ENCODE measurements at regions not wholly inside any gene's neighbourhood (a gene's known extent, or its start where the extent isn't known, plus 50 kb on each side); places are given as distances from the start of the nearest gene placed in this dataset.

DNA sequence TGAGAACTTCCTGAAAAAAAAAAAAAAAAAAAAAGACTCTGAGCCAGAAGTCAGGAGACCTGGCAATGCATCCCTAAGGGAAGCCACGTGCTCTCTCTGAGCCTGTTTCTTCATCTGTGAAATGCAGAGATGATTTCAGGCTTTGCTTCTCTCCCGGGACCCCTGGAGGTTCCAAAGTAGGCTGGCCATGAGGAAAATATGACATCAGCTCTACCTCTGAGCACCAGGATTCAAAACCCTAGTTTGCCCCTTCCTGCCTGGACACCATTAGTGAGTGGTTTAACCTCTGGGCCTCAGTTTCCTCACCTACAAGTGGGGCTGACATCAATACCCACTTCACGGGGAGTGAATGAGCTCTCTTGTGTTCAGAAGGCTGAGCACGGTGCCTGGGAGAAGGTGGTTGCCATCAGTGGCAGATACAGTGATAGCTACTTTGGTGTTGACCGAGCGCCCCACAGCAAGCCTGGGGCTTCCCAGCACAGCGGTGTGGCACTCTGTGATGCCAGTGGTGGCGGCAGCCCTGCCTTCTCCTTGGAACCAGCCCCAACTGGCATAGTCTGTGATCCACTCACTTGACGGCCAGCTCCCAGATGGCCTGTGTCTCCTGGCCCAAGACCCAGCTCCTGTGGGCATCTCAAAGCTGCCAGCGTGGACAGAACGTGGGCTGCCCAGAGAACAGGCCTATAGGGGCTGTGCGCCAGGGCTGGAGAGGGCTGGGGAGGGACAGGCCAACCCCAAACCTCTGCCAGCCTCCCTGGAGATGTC, 153.1 kb upstream of the UNC5B start:
- DNase-seq (ENCODE audit: low spot score in 2 of 2): no peak
- Histone ChIP-seq H3K36me3 (replicated peaks) (no peaks in the 10 kb centered on the region), H3K4me1 (no peaks in the 10 kb centered on the region), H3K4me3 (no peak overlapping the region), H3K27me3 (ENCODE audit: low read depth) (no peaks in the 10 kb centered on the region), H3K9me3 (no peaks in the 10 kb centered on the region)
- in situ Hi-C loops (cut with MboI; ENCODE audit: low sequenced_read_pairs): no loop called here

DNA sequence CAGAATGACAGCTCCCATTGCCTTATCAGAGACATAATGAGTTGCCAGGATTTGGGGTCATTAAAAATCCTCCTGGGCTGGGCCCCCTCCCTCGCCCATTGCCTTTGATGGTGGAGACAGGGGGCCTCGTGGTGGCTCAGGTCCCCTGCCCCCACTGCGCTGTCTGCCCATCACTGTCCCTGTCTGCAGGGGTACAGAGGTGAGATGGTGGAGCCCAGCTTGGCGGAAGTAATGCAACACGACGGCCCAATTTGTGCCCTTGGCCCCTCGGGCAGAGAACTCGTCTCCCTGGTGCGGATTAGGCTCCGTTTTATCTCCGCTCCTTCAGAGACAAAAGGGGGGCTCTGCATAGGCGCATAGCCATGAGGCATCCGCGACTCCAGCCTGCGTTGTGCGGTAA, 152.4 kb upstream of the UNC5B start:
- in situ Hi-C loops (cut with MboI; ENCODE audit: low sequenced_read_pairs): no loop called here

GRCh38 chr10:71060476-71061426, 151.6 kb upstream of the UNC5B start:
- Histone ChIP-seq H3K36me3 (replicated peaks) (no peaks in the 10 kb centered on the region), H3K4me1 (no peaks in the 10 kb centered on the region), H3K9me3 (no peaks in the 10 kb centered on the region), H3K4me3 (no peak overlapping the region), H3K27me3 (ENCODE audit: low read depth) (no peaks in the 10 kb centered on the region)
- no peak for DNase-seq (ENCODE audit: low spot score in 2 of 2)
- in situ Hi-C loops (cut with MboI; ENCODE audit: low sequenced_read_pairs): no loop called here

More for the DNA sequence above, 152.4 kb upstream of the UNC5B start:
- H3K36me3 ChIP-seq (replicated peaks): no peaks in the 10 kb centered on the region
- DNase-seq (ENCODE audit: low spot score in 2 of 2): no peak
- no peak overlapping the region for H3K4me3 ChIP-seq
- H3K9me3 ChIP-seq: no peaks in the 10 kb centered on the region
- H3K27me3 ChIP-seq (ENCODE audit: low read depth): no peaks in the 10 kb centered on the region
- no peaks in the 10 kb centered on the region for H3K4me1 ChIP-seq

DNA sequence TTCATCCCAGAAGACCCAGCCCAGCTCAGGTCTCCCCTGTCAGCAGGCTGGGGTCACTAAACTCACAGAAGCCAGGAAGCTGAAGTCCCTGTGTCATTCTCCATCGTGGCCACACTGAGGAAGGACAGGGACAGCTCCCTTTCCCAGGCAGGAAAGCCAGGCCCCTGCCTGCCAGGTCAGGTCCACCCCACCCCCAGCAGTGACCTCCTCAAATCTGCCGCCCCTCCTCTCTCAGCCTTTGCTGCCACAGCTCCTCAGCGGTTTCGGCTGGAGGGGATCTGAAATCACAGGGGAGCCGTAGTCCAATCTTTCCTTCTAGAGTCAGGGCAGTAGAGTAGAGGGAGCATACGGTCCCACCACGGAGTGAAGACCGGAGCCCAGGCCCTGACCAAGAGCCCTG, 150.9 kb upstream of the UNC5B start:
- H3K36me3 ChIP-seq (replicated peaks): no peaks in the 10 kb centered on the region
- DNase-seq (ENCODE audit: low spot score in 2 of 2): no peak
- H3K4me1 ChIP-seq: no peaks in the 10 kb centered on the region
- H3K4me3 ChIP-seq: no peak overlapping the region
- in situ Hi-C loops (cut with MboI; ENCODE audit: low sequenced_read_pairs): no loop called here
- no peaks in the 10 kb centered on the region for H3K27me3 ChIP-seq (ENCODE audit: low read depth)
- no peaks in the 10 kb centered on the region for H3K9me3 ChIP-seq

DNA sequence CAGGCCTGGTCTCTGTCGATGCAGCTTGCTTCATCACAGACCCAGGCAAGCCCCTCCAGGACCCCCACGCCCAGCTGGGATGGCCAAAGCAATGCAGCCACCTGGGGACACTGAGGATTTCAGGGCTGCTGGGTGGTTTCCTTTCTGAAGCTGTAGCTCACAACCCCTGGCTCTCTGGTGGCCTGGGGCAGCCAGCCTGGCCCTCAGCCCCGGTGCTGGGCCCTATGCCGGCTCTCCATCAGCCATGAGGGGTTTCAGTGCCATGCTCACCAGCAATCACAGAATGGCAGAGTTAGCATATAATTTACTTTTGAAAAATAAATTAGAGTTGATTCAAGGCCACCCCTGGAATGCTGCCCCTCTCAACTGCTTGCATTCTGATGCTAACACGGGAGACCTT, 150.2 kb upstream of the UNC5B start:
- H3K9me3 ChIP-seq: no peaks in the 10 kb centered on the region
- H3K27me3 ChIP-seq (ENCODE audit: low read depth): no peaks in the 10 kb centered on the region
- in situ Hi-C loops (cut with MboI; ENCODE audit: low sequenced_read_pairs): no loop called here
- H3K4me3 ChIP-seq: no peak overlapping the region
- DNase-seq (ENCODE audit: low spot score in 2 of 2): no peak
- no peaks in the 10 kb centered on the region for H3K4me1 ChIP-seq
- no peaks in the 10 kb centered on the region for H3K36me3 ChIP-seq (replicated peaks)

- no peaks in the 10 kb centered on the region for H3K36me3 ChIP-seq (replicated peaks)
- H3K27me3 ChIP-seq (ENCODE audit: low read depth): no peaks in the 10 kb centered on the region
- in situ Hi-C loops (cut with MboI; ENCODE audit: low sequenced_read_pairs): no loop called here
- no peak for DNase-seq (ENCODE audit: low spot score in 2 of 2)
- H3K4me3 ChIP-seq: no peak overlapping the region
- H3K9me3 ChIP-seq: no peaks in the 10 kb centered on the region
- no peaks in the 10 kb centered on the region for H3K4me1 ChIP-seq
Measured at GRCh38 chr10:71063401-71063800, 149.0 kb upstream of the UNC5B start.

DNA sequence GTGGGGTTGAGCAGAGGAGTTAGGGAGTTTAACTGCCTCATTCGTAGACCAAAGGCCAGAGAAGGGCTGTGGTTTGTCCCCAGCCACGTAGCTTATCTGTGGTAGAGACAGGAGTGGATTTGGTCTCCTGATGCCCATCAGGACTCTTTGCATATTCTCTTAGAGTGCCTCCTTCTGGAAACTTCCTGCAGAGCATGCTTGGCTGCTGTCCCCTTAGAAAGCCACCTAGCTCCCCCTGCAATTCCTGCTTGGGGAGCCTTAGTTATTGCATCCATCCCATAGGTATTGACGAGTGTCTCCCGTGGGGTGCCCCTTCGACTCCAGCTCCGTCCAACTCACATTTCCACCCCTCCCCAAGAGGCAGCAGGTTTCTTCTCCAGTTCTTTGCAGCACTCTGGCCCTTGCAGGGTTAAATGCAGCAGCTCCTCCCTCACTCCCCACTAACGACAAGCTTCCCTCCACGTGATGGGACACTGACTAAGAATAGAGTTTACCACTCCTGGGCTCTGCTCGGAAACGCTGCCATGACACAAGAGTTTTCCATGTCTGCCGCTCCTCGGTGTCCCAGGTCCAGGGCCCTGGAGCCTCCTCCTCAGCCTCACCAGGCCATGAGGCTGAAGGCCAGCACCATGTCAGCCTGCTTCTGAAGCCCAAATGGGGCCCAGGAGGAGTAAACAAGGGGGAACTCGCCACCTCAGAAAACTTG, 147.8 kb upstream of the UNC5B start:
- no peaks in the 10 kb centered on the region for H3K27me3 ChIP-seq (ENCODE audit: low read depth)
- no peaks in the 10 kb centered on the region for H3K36me3 ChIP-seq (replicated peaks)
- DNase-seq (ENCODE audit: low spot score in 2 of 2): no peak
- no peak overlapping the region for H3K4me3 ChIP-seq
- no peaks in the 10 kb centered on the region for H3K4me1 ChIP-seq
- no peaks in the 10 kb centered on the region for H3K9me3 ChIP-seq
- in situ Hi-C loops (cut with MboI; ENCODE audit: low sequenced_read_pairs): no loop called here

GRCh38 chr10:71065659-71066058, 146.7 kb upstream of the UNC5B start:
- in situ Hi-C loops (cut with MboI; ENCODE audit: low sequenced_read_pairs): no loop called here
- no peaks in the 10 kb centered on the region for H3K27me3 ChIP-seq (ENCODE audit: low read depth)
- DNase-seq (ENCODE audit: low spot score in 2 of 2): no peak

GRCh38 chr10:71066600-71066999, 145.8 kb upstream of the UNC5B start:
- DNase-seq (ENCODE audit: low spot score in 2 of 2): no peak
- H3K27me3 ChIP-seq (ENCODE audit: low read depth): no peaks in the 10 kb centered on the region
- no peaks in the 10 kb centered on the region for H3K4me1 ChIP-seq
- in situ Hi-C loops (cut with MboI; ENCODE audit: low sequenced_read_pairs): no loop called here
- H3K9me3 ChIP-seq: no peaks in the 10 kb centered on the region
- no peaks in the 10 kb centered on the region for H3K36me3 ChIP-seq (replicated peaks)
- no peak overlapping the region for H3K4me3 ChIP-seq

More at GRCh38 chr10:71065659-71066058, 146.7 kb upstream of the UNC5B start:
- no peak overlapping the region for H3K4me3 ChIP-seq
- no peaks in the 10 kb centered on the region for H3K36me3 ChIP-seq (replicated peaks)
- no peaks in the 10 kb centered on the region for H3K4me1 ChIP-seq
- H3K9me3 ChIP-seq: no peaks in the 10 kb centered on the region

DNA sequence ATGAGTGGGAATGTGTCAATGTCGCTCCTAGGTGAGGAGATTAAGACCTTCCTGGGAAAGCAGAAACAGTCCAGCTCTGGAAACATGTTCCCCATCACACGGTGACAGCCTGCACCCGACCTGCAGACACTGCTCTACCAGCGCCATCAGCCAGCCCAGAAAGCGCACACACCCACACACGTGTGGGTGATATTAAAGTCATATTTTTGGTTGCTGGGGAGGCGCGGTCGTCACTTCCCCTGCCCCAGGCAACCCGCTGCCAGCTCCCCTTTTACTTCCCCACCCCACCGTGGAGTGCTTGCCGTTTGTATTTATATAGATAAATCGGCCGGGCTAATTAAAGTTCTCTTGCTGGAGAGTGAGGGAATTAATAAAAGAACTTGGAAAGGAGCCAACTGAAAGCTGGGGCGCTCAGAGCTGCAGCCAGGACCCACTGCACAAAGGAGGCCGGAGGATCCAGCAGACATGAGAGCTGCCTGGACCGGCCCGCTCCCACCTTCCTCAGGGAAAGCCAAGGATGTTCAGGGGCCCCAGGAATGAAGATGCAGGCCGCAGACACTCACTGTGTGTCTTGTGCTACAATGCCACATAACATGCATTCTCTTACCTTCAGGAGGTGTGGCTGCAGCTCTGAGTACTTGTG, 145.2 kb upstream of the UNC5B start:
- DNase-seq (ENCODE audit: low spot score in 2 of 2): no peak
- in situ Hi-C loops (cut with MboI; ENCODE audit: low sequenced_read_pairs): no loop called here
- no peaks in the 10 kb centered on the region for H3K4me1 ChIP-seq

DNA sequence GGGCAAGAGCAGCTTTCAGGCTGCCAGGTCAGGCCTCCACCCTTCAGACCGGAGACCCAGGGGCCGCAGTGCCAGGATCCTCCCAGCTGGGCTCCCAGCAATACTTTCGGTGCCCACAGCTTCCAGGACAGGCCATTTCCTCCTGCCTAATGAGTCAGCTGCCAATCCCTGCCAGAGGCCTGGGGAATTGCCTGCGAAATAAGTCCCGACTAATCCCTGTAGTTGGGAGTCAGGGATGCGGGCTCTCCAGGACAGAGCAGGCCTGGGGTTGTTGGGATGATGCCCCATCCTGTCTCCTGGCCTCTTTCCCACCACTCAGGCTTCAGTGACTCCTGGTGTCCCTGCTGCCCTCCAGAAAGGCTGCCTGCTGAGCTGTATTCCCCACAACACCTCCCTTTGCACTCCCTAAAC, 143.5 kb upstream of the UNC5B start:
- Histone ChIP-seq H3K36me3 (replicated peaks) (no peaks in the 10 kb centered on the region), H3K4me1 (no peaks in the 10 kb centered on the region), H3K27me3 (ENCODE audit: low read depth) (no peaks in the 10 kb centered on the region), H3K9me3 (no peaks in the 10 kb centered on the region), H3K4me3 (no peak overlapping the region)
- no peak for DNase-seq (ENCODE audit: low spot score in 2 of 2)
- in situ Hi-C loops (cut with MboI; ENCODE audit: low sequenced_read_pairs): no loop called here

More for the DNA sequence above, 145.2 kb upstream of the UNC5B start:
- Histone ChIP-seq H3K4me3 (no peak overlapping the region), H3K36me3 (replicated peaks) (no peaks in the 10 kb centered on the region), H3K27me3 (ENCODE audit: low read depth) (no peaks in the 10 kb centered on the region), H3K9me3 (no peaks in the 10 kb centered on the region)

GRCh38 chr10:71069909-71070666, 142.3 kb upstream of the UNC5B start:
- no peak overlapping the region for H3K4me3 ChIP-seq
- no peaks in the 10 kb centered on the region for H3K27me3 ChIP-seq (ENCODE audit: low read depth)
- H3K4me1 ChIP-seq: no peaks in the 10 kb centered on the region
- no peaks in the 10 kb centered on the region for H3K36me3 ChIP-seq (replicated peaks)
- no peaks in the 10 kb centered on the region for H3K9me3 ChIP-seq
- DNase-seq (ENCODE audit: low spot score in 2 of 2): no peak
- in situ Hi-C loops (cut with MboI; ENCODE audit: low sequenced_read_pairs): no loop called here

DNA sequence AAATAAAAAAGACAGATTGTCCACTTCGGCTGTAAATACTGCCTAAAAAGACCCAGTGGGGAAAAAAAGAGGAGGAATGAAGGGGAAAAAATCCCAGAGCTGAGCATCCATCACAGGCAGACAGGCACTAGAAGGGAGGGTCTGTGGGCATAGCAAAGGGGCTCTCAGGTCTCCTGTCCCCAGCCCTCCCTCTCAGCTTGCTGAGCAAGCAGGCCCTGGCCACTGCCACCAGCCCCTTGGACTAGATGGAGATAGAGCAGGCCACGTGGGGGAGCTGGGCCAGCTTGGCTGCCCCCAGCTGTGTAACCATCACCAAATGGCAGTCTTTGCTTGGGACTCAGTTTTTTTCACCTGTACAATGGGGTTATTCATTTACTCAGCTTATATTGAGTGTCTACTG, 141.6 kb upstream of the UNC5B start:
- H3K36me3 ChIP-seq (replicated peaks): no peaks in the 10 kb centered on the region
- H3K4me3 ChIP-seq: no peak overlapping the region
- H3K27me3 ChIP-seq (ENCODE audit: low read depth): no peaks in the 10 kb centered on the region
- no peaks in the 10 kb centered on the region for H3K4me1 ChIP-seq
- in situ Hi-C loops (cut with MboI; ENCODE audit: low sequenced_read_pairs): no loop called here
- no peaks in the 10 kb centered on the region for H3K9me3 ChIP-seq
- DNase-seq (ENCODE audit: low spot score in 2 of 2): no peak

Measured in HAP-1 (cell line).